Epithelial cell of esophagus (primary cell): ENCODE measurements at regions not wholly inside any gene's neighbourhood (a gene's known extent, or its start where the extent isn't known, plus 50 kb on each side); places are given as distances from the start of the nearest gene placed in this dataset.
A peak's percentile ranks its signal among the peaks of the same experiment; 100 is the strongest.

Source experiments
- DNase-seq: peaks from one replicate; pipeline ENCODE4 v3.0.0; 2010; ENCODE audit warnings: low read depth
- H3K4me3 ChIP-seq: 2 replicates; pipeline ENCODE4 v1.5.1; 2011; ENCODE audit warnings: mild to moderate bottlenecking, low read length, control low read depth
- TF ChIP-seq, protein P1 (sequence below): IDR thresholded peaks from 2 replicates; pipeline ENCODE4 v1.5.1; 2011; ENCODE audit warnings: low read depth, mild to moderate bottlenecking, low read length, control low read depth, inconsistent platforms; ENCODE audit not compliant: insufficient read depth; ENCODE audit errors: missing control alignments

DNA sequence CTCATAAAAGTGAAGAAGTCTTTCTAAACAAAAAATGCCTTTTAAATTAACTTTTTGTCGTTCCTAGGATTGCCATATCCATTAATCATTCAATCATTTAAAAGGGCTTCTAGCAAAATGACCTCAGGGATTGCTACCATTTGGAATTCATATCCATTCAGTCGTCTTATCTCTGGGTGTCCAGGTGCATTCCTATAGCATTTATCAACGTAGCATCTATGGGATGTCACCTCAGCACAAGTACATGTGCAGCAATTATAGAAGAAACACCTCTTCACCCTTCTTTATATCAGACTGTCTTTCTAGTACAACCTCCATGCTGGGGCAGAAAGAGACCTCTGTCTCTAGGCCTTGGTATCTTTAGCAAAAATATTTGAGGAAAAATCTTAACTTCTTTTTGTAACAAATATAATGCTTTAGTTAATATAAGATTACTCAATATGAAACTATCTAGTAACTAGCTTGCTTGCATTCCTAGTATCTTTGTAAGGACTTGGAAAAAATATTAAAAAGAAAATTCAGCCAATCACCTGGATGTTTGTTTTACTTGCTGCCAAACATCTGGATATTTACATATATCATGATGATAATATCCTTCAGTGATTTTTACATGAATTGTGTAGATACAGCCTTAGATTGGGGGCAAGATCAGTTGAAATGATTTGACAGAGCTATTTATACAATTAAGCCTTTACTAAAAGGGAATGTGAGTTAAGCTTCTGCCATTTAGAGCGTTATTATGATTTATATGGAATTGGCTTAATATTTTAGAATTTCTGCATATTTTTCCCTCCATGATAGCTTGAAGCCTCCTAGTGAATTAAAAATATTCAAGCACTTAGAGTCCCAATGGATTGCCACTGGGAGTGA, 356.8 kb downstream of the HDGFL1 start:
- TF ChIP-seq, protein P1, sequence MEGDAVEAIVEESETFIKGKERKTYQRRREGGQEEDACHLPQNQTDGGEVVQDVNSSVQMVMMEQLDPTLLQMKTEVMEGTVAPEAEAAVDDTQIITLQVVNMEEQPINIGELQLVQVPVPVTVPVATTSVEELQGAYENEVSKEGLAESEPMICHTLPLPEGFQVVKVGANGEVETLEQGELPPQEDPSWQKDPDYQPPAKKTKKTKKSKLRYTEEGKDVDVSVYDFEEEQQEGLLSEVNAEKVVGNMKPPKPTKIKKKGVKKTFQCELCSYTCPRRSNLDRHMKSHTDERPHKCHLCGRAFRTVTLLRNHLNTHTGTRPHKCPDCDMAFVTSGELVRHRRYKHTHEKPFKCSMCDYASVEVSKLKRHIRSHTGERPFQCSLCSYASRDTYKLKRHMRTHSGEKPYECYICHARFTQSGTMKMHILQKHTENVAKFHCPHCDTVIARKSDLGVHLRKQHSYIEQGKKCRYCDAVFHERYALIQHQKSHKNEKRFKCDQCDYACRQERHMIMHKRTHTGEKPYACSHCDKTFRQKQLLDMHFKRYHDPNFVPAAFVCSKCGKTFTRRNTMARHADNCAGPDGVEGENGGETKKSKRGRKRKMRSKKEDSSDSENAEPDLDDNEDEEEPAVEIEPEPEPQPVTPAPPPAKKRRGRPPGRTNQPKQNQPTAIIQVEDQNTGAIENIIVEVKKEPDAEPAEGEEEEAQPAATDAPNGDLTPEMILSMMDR: no peak
- peak; percentile 18 for DNase-seq
- no peak overlapping the region for H3K4me3 ChIP-seq

DNA sequence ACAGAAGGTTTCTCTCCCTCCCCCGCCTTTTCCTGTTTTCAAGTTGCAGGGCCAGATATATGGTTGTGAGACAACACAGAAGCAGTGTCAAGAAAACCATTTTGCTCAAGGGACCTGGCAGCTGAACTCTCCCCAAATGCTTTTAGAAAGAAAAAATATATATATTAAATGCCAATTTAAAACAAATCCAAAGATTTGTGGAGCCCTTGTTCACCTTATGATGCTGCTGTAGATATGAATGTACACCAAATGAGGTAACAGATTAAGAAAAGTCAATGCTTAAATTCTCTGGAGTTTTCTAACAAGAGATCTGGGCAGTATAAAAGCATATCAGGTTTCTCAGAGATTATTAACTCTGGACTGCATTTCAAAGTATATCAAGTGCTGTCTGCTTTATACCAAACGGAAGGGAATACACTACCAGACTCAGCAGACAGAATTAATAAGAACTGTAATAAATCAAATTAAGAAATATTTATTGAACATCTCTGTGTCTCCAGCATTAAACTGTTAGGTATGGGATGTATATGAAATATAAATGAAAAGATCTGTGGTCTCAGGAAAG, 357.5 kb downstream of the HDGFL1 start:
- TF ChIP-seq, protein P1: no peak
- DNase-seq: no peak
- no peak overlapping the region for H3K4me3 ChIP-seq

DNA sequence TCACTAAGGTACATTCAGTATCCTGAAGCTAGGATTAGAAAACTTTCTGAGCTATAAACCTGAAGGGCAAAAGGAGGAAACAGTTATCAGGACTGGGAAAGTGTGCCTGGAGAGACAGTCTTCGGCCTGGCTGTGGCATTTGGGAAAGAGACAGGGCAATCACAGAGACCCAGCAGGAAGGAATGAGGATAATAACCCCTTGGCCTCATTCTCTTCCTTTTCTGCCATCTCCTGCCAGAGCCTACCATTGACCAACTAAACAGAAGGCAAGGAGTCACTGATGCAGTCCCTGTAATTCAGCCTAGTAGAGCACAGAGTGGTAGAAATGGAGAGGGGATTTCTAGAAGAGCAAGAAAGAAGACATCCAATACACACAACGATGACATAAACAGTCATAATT, 359.4 kb downstream of the HDGFL1 start:
- no peak overlapping the region for H3K4me3 ChIP-seq
- no peak for DNase-seq
- TF ChIP-seq, protein P1: no peak

DNA sequence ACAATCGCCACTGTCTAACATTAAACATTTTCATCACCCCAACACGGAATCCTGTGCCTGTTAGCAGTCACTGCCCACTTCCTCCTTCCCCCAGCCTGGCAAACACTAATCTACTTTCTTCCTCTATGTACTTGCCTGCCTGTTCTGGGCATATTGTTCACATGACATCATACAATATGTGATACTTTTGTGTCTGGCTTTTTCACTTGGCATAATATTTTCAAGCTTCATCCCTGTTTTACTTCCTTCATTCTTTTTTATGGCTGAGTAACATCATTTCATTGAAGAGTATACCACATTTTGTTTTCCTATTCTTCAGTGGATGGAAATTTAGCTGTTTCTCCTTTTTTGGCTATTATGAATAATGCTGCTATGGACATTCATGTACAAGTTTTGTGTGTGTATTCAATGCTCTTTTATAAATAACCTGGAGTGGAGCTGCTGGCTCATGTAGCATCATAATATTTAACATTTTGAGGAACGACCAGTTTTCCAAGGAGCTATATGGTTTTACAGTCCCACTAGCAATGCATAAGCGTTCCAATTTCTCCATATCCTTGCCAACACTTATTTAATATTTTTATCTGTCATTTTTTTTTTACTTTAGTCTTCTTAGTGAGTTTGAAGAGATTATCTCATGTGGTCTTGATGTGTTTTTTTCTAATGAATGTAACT, 360.1 kb downstream of the HDGFL1 start:
- TF ChIP-seq, protein P1: no peak
- peak; percentile 11 for DNase-seq
- H3K4me3 ChIP-seq: no peak overlapping the region

DNA sequence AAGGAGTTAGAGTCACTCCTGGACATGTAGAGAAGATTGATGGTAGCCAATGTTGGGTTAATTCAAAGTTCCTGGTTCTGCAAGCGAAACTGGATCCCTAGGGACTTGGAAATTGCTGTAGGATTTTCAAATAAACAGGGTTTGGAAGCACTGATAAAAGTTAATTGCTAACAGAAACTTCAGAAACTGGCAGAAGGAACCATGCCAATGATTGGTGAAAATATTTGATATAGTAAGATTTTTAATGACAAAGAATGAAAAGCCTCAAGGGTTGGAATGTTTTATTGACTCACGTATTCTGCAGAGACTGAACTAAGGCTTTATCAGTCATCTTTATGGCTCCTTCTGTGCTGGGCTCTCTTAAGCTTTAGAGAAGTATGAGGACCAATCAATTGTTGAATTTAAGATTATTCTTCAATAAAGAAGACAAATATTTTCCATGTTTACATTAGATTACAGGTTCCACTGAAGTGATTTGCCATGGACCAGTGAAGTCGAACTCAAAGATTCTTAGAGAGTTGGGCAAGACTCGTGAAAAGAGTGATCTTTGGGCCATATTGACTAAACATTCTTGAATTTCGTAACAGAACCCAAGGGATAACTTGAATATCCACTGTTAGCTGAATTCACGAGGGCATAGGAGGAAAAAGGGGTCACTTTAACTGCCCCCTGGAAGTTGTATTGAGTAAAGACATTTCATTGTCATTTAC, 371.4 kb downstream of the HDGFL1 start:
- TF ChIP-seq, protein P1: no peak
- H3K4me3 ChIP-seq: no peak overlapping the region
- no peak for DNase-seq

DNA sequence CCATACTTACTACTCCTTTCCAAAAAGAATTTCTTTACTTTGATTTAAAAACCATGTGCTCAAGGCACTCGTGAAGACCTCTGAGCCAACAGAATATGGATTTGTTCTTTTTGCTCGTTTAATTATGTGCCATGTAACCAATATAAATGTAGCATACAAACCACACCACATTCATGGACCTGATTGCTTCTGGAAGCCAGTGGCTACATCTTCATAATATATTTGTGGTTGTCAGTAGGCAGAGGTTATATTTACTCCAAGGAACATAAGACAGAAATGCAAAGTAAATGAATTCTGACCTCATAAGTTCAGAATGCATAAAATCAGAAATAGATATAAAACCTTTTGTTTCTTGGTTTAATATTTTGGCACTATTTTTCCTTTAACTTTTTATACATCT, 373.0 kb downstream of the HDGFL1 start:
- TF ChIP-seq, protein P1: no peak
- no peak for DNase-seq
- no peak overlapping the region for H3K4me3 ChIP-seq
